SK-N-MC (cell line): ENCODE measurements at regions not wholly inside any gene's neighbourhood (a gene's known extent, or its start where the extent isn't known, plus 50 kb on each side); places are given as distances from the start of the nearest gene placed in this dataset.

Experiments
- EZH2 ChIP-seq: fragments of 200-600 bp; sonication (generic); IDR thresholded peaks from one replicate; pipeline ENCODE4 v1.6.1; 2017; ENCODE audit warnings: antibody characterized with exemption
- FOXP2 ChIP-seq: optimal IDR thresholded peaks from 2 replicates; pipeline ENCODE3; 2011; ENCODE audit warnings: mild to moderate bottlenecking, moderate library complexity; ENCODE audit not compliant: insufficient read depth; ENCODE audit errors: extremely low read length, control extremely low read depth
- POLR2AphosphoS5 ChIP-seq: IDR thresholded peaks from 2 replicates; pipeline ENCODE4 v1.6.1; 2012; ENCODE audit warnings: mild to moderate bottlenecking, low read depth, low read length, borderline replicate concordance

DNA sequence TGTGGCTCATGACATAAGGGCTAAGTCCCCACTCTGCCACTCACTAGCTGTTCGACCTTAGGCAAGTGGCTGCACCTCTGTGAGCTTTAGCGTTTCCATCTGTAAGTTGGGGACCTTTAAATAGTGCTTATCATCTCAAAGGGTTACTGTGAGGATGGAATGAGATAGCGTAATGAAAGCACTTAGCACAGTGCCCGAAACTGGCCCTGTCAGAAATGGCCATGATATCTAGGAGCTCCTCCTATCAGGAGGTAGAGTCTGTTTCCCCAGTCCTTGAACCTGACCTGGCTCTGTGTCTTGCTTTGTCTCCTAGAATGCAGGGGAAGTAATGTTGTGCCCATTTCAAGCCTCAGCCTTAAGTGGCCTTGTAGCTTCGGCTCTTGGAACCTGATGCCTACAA lies 211.0 kb downstream of the RBM19 start:
- no peak for TF ChIP-seq POLR2AphosphoS5
- no peak for TF ChIP-seq EZH2
- no peak for TF ChIP-seq FOXP2
